ENCODE measurements at regions not wholly inside any gene's neighbourhood (a gene's known extent, or its start where the extent isn't known, plus 50 kb on each side); places are given as distances from the start of the nearest gene placed in this dataset.

DNA sequence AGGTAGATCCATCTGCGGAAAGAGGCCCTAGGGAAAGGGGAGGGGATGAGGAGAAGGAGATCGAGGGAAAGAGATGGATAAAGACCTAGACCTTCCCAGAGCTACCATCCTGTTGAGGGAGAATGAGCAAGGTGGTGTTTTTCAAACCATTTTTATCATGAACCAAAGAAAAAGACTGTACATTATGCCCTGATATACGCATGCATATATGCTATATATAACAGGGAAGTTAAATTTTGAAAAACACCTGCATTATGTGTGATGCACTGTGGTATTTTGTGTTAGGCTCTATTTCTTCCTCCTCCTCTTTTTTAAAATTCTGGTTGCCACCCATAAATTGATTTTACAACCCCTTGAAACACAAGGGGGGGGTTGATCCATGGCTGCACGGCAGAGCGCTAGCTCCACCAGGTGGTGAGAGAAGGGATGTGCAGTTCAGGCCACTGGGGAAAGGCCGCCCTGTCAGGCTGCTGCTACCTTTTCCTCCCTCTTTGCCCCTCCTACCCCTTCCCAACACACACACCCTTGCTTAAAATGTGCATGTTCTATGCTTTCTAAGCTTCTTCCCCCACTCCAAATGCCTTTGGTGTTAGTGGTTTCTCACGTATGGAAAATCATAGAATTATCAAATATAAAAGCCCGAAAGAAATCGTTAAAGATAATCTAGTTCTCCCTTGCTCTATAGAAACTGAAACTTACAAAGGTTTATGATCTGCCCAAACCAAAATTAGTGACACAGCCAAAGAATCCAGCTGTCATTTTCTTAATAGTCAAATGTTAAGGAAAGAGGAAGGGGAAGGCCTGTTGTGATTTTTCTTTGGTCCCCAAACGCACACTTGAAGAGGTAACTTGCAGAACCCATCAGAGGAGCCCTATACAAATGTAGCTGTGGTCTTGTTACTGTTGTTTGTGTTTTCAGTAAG is 262.0 kb upstream of the UMPS start:
- no peak for FAIRE-seq
- Histone ChIP-seq H3K36me3 (ENCODE audit: control insufficient read depth, insufficient read depth, low read length) (no peaks in the 10 kb centered on the region), H3K27me3 (ENCODE audit: control insufficient read depth, insufficient read depth, low read length) (peaks cover 1% of the 10 kb centered on the region), H3K4me3 (ENCODE audit: low read depth, low read length) (no peak overlapping the region)
- DNase-seq (ENCODE audit: low read depth): peak; percentile 31
- TF ChIP-seq, protein P1, sequence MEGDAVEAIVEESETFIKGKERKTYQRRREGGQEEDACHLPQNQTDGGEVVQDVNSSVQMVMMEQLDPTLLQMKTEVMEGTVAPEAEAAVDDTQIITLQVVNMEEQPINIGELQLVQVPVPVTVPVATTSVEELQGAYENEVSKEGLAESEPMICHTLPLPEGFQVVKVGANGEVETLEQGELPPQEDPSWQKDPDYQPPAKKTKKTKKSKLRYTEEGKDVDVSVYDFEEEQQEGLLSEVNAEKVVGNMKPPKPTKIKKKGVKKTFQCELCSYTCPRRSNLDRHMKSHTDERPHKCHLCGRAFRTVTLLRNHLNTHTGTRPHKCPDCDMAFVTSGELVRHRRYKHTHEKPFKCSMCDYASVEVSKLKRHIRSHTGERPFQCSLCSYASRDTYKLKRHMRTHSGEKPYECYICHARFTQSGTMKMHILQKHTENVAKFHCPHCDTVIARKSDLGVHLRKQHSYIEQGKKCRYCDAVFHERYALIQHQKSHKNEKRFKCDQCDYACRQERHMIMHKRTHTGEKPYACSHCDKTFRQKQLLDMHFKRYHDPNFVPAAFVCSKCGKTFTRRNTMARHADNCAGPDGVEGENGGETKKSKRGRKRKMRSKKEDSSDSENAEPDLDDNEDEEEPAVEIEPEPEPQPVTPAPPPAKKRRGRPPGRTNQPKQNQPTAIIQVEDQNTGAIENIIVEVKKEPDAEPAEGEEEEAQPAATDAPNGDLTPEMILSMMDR (IDR thresholded peaks at IDR 0.05; ENCODE audit: insufficient read depth, low read length, severe bottlenecking): peak; percentile 98

DNA sequence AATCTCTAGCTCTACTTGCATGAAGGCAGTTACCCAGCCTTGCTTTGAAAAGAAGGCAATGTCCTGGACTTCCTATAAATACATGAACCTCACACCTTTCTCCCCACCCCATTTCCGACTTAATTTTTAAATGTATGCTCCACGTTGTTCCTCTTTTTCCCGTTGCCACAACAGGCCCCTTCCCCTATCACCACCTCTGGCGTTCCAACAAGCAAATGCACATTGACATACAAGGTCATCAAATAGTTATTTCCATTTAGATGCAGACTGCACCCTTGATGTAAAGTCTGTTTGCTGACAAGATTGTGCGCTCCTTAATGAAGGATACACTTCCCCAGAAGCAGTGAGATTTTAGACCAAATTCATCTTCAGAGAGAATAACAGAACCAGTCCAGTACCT is 260.7 kb upstream of the UMPS start:
- FAIRE-seq: no peak
- peaks cover 3% of the 10 kb centered on the region for H3K27me3 ChIP-seq (ENCODE audit: control insufficient read depth, insufficient read depth, low read length)
- TF ChIP-seq, protein P1 (IDR thresholded peaks at IDR 0.05; ENCODE audit: insufficient read depth, low read length, severe bottlenecking): no peak

DNA sequence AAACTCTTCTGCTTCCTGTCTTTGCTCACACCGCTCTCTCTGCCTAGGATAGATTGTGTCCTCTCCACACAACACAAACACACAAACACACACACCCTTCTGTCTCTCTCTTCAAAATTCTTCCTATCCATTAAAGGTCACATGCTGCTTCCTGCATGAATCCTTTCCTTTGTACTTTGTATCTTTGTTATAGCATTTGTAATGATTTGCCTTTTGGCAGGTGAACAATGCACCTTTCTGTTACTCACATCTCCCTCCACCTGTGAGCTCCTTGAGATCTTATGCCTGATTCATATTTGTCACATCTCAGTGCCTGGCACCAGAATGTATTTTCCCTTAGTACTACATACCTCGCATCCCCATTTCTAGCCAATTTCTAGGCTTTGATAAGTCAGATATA is 251.4 kb upstream of the UMPS start:
- DNase-seq (ENCODE audit: low read depth) (no peak), FAIRE-seq (no peak)
- TF ChIP-seq, protein P1 (IDR thresholded peaks at IDR 0.05; ENCODE audit: insufficient read depth, low read length, severe bottlenecking): no peak
- H3K27me3 ChIP-seq (ENCODE audit: control insufficient read depth, insufficient read depth, low read length): peaks cover 4% of the 10 kb centered on the region
- no peak overlapping the region for H3K4me3 ChIP-seq (ENCODE audit: low read depth, low read length)
- H3K36me3 ChIP-seq (ENCODE audit: control insufficient read depth, insufficient read depth, low read length): no peaks in the 10 kb centered on the region

More for the DNA sequence above, 260.7 kb upstream of the UMPS start:
- H3K4me3 ChIP-seq (ENCODE audit: low read depth, low read length): no peak overlapping the region
- DNase-seq (ENCODE audit: low read depth): no peak
- H3K36me3 ChIP-seq (ENCODE audit: control insufficient read depth, insufficient read depth, low read length): no peaks in the 10 kb centered on the region

DNA sequence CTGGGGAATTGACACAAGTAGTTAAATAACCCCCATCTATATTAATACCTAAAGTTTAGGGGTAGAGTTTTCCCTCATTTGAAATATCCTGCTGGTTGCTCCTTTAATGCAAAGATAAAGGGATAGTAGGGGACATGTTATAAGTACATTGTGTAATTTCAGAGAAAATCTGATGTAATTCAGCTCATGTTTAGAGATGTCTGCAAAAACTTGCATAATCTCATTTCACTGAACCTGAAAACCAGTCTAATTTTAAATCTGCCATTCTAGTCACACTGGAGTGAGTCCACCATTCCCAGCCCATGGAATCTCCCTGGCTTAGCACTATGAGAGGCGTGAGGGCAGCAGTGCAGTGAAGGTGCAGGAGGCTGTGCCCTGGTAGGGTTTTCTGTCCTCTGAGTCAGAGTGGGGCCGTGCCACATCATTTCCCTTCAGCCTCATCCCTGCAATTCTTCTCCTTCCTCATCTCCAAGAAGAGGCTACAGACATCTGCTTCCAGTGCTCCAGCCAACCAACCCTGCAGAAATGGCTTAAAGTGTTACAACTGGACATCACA is 246.3 kb upstream of the UMPS start:
- Histone ChIP-seq H3K4me3 (ENCODE audit: low read depth, low read length) (no peak overlapping the region), H3K27me3 (ENCODE audit: control insufficient read depth, insufficient read depth, low read length) (no peaks in the 10 kb centered on the region), H3K36me3 (ENCODE audit: control insufficient read depth, insufficient read depth, low read length) (no peaks in the 10 kb centered on the region)
- FAIRE-seq (peak; percentile 40), DNase-seq (ENCODE audit: low read depth) (no peak)
- TF ChIP-seq, protein P1 (IDR thresholded peaks at IDR 0.05; ENCODE audit: insufficient read depth, low read length, severe bottlenecking): no peak

- no peak for DNase-seq (ENCODE audit: low read depth)
- no peak for FAIRE-seq
- H3K27me3 ChIP-seq (ENCODE audit: control insufficient read depth, insufficient read depth, low read length): no peaks in the 10 kb centered on the region
- H3K4me3 ChIP-seq (ENCODE audit: low read depth, low read length): no peak overlapping the region
- TF ChIP-seq, protein P1 (IDR thresholded peaks at IDR 0.05; ENCODE audit: insufficient read depth, low read length, severe bottlenecking): no peak
- H3K36me3 ChIP-seq (ENCODE audit: control insufficient read depth, insufficient read depth, low read length): no peaks in the 10 kb centered on the region
Measured at GRCh38 chr3:124486324-124486723, 243.9 kb upstream of the UMPS start.

All from bronchial epithelial cell (primary cell).